ENCODE measurements at regions not wholly inside any gene's neighbourhood (a gene's known extent, or its start where the extent isn't known, plus 50 kb on each side); places are given as distances from the start of the nearest gene placed in this dataset.

GRCh38 chr4:135357091-135357490 lies 1155.5 kb upstream of the PABPC4L start:
- TF ChIP-seq CTCF (IDR thresholded peaks at IDR 0.05) = no peak

GRCh38 chr4:135354876-135355275 lies 1153.3 kb upstream of the PABPC4L start:
- no peak for TF ChIP-seq CTCF (IDR thresholded peaks at IDR 0.05)

GRCh38 chr4:135353008-135353407 lies 1151.4 kb upstream of the PABPC4L start:
- no peak for TF ChIP-seq CTCF (IDR thresholded peaks at IDR 0.05)

- no peak for TF ChIP-seq CTCF (IDR thresholded peaks at IDR 0.05)
These were observed 1142.9 kb upstream of the PABPC4L start for GRCh38 chr4:135344492-135344891.

- TF ChIP-seq CTCF (IDR thresholded peaks at IDR 0.05) = no peak
These were observed 1136.6 kb upstream of the PABPC4L start for GRCh38 chr4:135338181-135338580.

- no peak for TF ChIP-seq CTCF (IDR thresholded peaks at IDR 0.05)
These were observed 1123.7 kb upstream of the PABPC4L start for GRCh38 chr4:135325264-135325663.

GRCh38 chr4:135319685-135320084 lies 1118.1 kb upstream of the PABPC4L start:
- no peak; the same call in 1 of the 2 replicates for TF ChIP-seq CTCF (IDR thresholded peaks at IDR 0.05)

GRCh38 chr4:135316266-135316779 lies 1114.7 kb upstream of the PABPC4L start:
- TF ChIP-seq CTCF (IDR thresholded peaks at IDR 0.05) = no peak
